ENCODE measurements at regions not wholly inside any gene's neighbourhood (a gene's known extent, or its start where the extent isn't known, plus 50 kb on each side); places are given as distances from the start of the nearest gene placed in this dataset.
A peak's percentile ranks its signal among the peaks of the same experiment; 100 is the strongest.

GRCh38 chr1:228937851-228938536 lies 202.7 kb downstream of the RHOU start (continued):
- TF ChIP-seq PRDM15 (CRISPR knock-in tag; IDR thresholded peaks at IDR 0.05) (no peak), ZNF274 (CRISPR knock-in tag; IDR thresholded peaks at IDR 0.05) (peak; percentile 59; the same call in 1 of the 2 replicates), ZNF770 (CRISPR knock-in tag; IDR thresholded peaks at IDR 0.05) (no peak), ZBTB49 (CRISPR knock-in tag; IDR thresholded peaks at IDR 0.05; ENCODE audit: borderline replicate concordance) (no peak), RERE (CRISPR knock-in tag; IDR thresholded peaks at IDR 0.05; ENCODE audit: low read depth) (no peak), TBX2 (CRISPR knock-in tag; IDR thresholded peaks at IDR 0.05; ENCODE audit: borderline replicate concordance) (peak; percentile 40; the same call in 1 of the 2 replicates), ARNT (IDR thresholded peaks at IDR 0.05) (no peak), IKZF4 (CRISPR knock-in tag; IDR thresholded peaks at IDR 0.05; ENCODE audit: borderline replicate concordance, low read depth, not compliant biosample characterization) (no peak), MTERF4 (CRISPR knock-in tag; IDR thresholded peaks at IDR 0.05) (0 out of 2 replicates have a peak, but pooled peaks have one; percentile 23), ZNF772 (CRISPR knock-in tag; IDR thresholded peaks at IDR 0.05) (peak; percentile 32; the same call in 1 of the 2 replicates), NR2F2 (IDR thresholded peaks at IDR 0.05; ENCODE audit: borderline replicate concordance, low read depth) (no peak), RBM22 (optimal IDR thresholded peaks at IDR 0.05; ENCODE audit: low read length) (no peak), ARNTL (CRISPR knock-in tag; IDR thresholded peaks at IDR 0.05) (no peak), STAT5B (CRISPR knock-in tag; IDR thresholded peaks at IDR 0.05) (no peak)

All from HepG2 (cell line).